ENCODE measurements at regions not wholly inside any gene's neighbourhood (a gene's known extent, or its start where the extent isn't known, plus 50 kb on each side); places are given as distances from the start of the nearest gene placed in this dataset.

- TF ChIP-seq POLR2A (conservative IDR thresholded peaks at IDR 0.05) (no peak), BACH1 (tag; IDR thresholded peaks at IDR 0.05) (no peak), CTCF (IDR thresholded peaks at IDR 0.05 in 2 of 3, conservative IDR thresholded peaks at IDR 0.05 in 1 of 3; ENCODE audit: insufficient read depth in 2 of 3, low read depth in 1 of 3, low read length in 3 of 3) (no peak), CBFB (CRISPR knock-in tag; IDR thresholded peaks at IDR 0.05) (no peak), ZNF408 (CRISPR knock-in tag; IDR thresholded peaks at IDR 0.05; ENCODE audit: low read depth) (no peak), FOXP4 (CRISPR knock-in tag; IDR thresholded peaks at IDR 0.05; ENCODE audit: borderline replicate concordance) (no peak), GABPA (tag; conservative IDR thresholded peaks at IDR 0.05; ENCODE audit: low read depth) (no peak), KAT8 (IDR thresholded peaks at IDR 0.05; ENCODE audit: low read depth) (no peak), MCM2 (IDR thresholded peaks at IDR 0.05; ENCODE audit: low read depth) (no peak), GATAD2B (IDR thresholded peaks at IDR 0.05; ENCODE audit: borderline replicate concordance) (no peak)
Observed at GRCh38 chr15:66845266-66845785, 143.3 kb downstream of the SMAD6 start.
